Caco-2 (cell line): ENCODE measurements at regions not wholly inside any gene's neighbourhood (a gene's known extent, or its start where the extent isn't known, plus 50 kb on each side); places are given as distances from the start of the nearest gene placed in this dataset.
"Not testable (repeated sequence)": the region's sequence is repeated elsewhere in the genome, so short reads cannot be mapped to it uniquely, and the experiment has no call there.

Experiments used
- BruUV-seq: library from RNA; stranded (reverse); fragments of 400-500 nt; replicated peaks from 2 replicates; lab custom pipeline; 2021; lab: Mats Ljungman, UMichigan
- CTCF ChIA-PET: fragments of 300-600 bp; sonication (Branson Sonifier 250); formaldehyde crosslinking; loops from one replicate; lab custom pipeline; 2022; ENCODE audit warnings: antibody characterized with exemption; lab: Charles Lee
- POLR2A ChIA-PET: fragments of 300-600 bp; sonication (Branson Sonifier 250); formaldehyde crosslinking; loops from one replicate; lab custom pipeline; 2022; ENCODE audit warnings: antibody characterized with exemption; lab: Charles Lee
- DNase-seq, 2 experiments: peaks; one replicate each; pipeline versions ENCODE4 v3.0.0 to v3.0.0-alpha.2; 2020 to 2022
- H3K27me3 ChIP-seq: replicated peaks from 2 replicates; pipeline ENCODE4 v1.6.0; 2011; ENCODE audit warnings: low read length; ENCODE audit not compliant: control insufficient read depth, insufficient read depth
- H3K36me3 ChIP-seq: 2 replicates; pipeline ENCODE4 v1.5.1; 2011; ENCODE audit warnings: low read length; ENCODE audit not compliant: control insufficient read depth, insufficient read depth
- H3K4me1 ChIP-seq: fragments of 250-450 bp; sonication (Bioruptor Pico); 2 replicates; pipeline ENCODE4 v1.5.1; 2020; ENCODE audit warnings: mild to moderate bottlenecking
- H3K4me3 ChIP-seq: 2 replicates; pipeline ENCODE4 v1.5.1; 2011; ENCODE audit warnings: low read depth, mild to moderate bottlenecking, control low read depth, low read length
- H3K9me3 ChIP-seq: fragments of 250-450 bp; sonication (Bioruptor Pico); 2 replicates; pipeline ENCODE4 v1.5.1; 2020; ENCODE audit warnings: mild to moderate bottlenecking, moderate library complexity
- H3K27ac Mint-ChIP-seq: one replicate; pipeline ENCODE4 v1.8.0; 2022; ENCODE audit warnings: mixed read lengths; ENCODE audit not compliant: unreplicated experiment
- H3K27me3 Mint-ChIP-seq: one replicate; pipeline ENCODE4 v1.8.0; 2022; ENCODE audit warnings: mixed read lengths; ENCODE audit not compliant: insufficient read depth, unreplicated experiment
- H3K36me3 Mint-ChIP-seq: one replicate; pipeline ENCODE4 v1.8.0; 2022; ENCODE audit warnings: mild to moderate bottlenecking, mixed read lengths; ENCODE audit not compliant: insufficient read depth, unreplicated experiment
- H3K4me1 Mint-ChIP-seq: one replicate; pipeline ENCODE4 v1.8.0; 2022; ENCODE audit warnings: low read depth, mixed read lengths; ENCODE audit not compliant: unreplicated experiment
- H3K4me3 Mint-ChIP-seq: one replicate; pipeline ENCODE4 v1.8.0; 2022; ENCODE audit warnings: mild to moderate bottlenecking, moderate library complexity, mixed read lengths; ENCODE audit not compliant: unreplicated experiment
- H3K9me3 Mint-ChIP-seq: one replicate; pipeline ENCODE4 v1.8.0; 2022; ENCODE audit warnings: mixed read lengths; ENCODE audit not compliant: unreplicated experiment
- CTCF ChIP-seq, 2 experiments: fragments of 200-600 bp in 1 of 2; IDR thresholded peaks; 1 replicate in 1 of 2; 2 replicates in 1 of 2; pipeline versions ENCODE4 v1.5.1 to v1.8.0; 2011 to 2022; ENCODE audit warnings: antibody characterized with exemption in 1 of 2, control low read depth in 1 of 2, inconsistent platforms in 1 of 2, low read depth in 1 of 2, low read length in 1 of 2, mild to moderate bottlenecking in 1 of 2, moderate library complexity in 1 of 2; ENCODE audit not compliant: insufficient read depth in 1 of 2, severe bottlenecking in 1 of 2, unreplicated experiment in 1 of 2
- intact Hi-C: fragments of 100-400 bp; cut with micrococcal nuclease; formaldehyde crosslinking; loops from one replicate; pipeline ENCODE4 v1.10.0; 2022; ENCODE audit not compliant: unreplicated experiment

GRCh38 chr7:29649876-29650275 lies 86.2 kb downstream of the PRR15 start:
- H3K27me3 Mint-ChIP-seq = no peaks in the 10 kb centered on the region
- no peaks in the 10 kb centered on the region for H3K36me3 Mint-ChIP-seq
- H3K36me3 ChIP-seq = no peaks in the 10 kb centered on the region
- intact Hi-C loops = no loop called here
- H3K4me3 Mint-ChIP-seq = no peak overlapping the region
- H3K9me3 Mint-ChIP-seq = no peaks in the 10 kb centered on the region
- no peak for TF ChIP-seq CTCF (IDR thresholded peaks at IDR 0.05; ENCODE audit: insufficient read depth in 1 of 2, low read depth in 1 of 2, low read length in 1 of 2, severe bottlenecking in 1 of 2, unreplicated experiment in 1 of 2)
- peaks cover 4% of the 10 kb centered on the region; the same call in 1 of the 2 replicates for H3K4me1 ChIP-seq
- no peak for DNase-seq
- no peaks in the 10 kb centered on the region for H3K9me3 ChIP-seq
- no peak overlapping the region for H3K27ac Mint-ChIP-seq
- H3K4me3 ChIP-seq = no peak overlapping the region
- POLR2A ChIA-PET = no interaction called here
- H3K4me1 Mint-ChIP-seq = peaks cover 18% of the 10 kb centered on the region
- BruUV-seq = no TSS peak
- CTCF ChIA-PET = no interaction called here
- H3K27me3 ChIP-seq = no peaks in the 10 kb centered on the region

- BruUV-seq = no TSS peak
- H3K27me3 ChIP-seq = no peaks in the 10 kb centered on the region
Observed at GRCh38 chr7:29651477-29651876, 87.8 kb downstream of the PRR15 start.

GRCh38 chr7:29652556-29652955 lies 88.9 kb downstream of the PRR15 start:
- ChIA-PET POLR2A (no interaction called here), CTCF (no interaction called here)
- BruUV-seq = no TSS peak
- Histone ChIP-seq H3K4me3 (no peak overlapping the region), H3K27me3 (no peaks in the 10 kb centered on the region), H3K36me3 (no peaks in the 10 kb centered on the region), H3K4me1 (no peaks in the 10 kb centered on the region), H3K9me3 (no peaks in the 10 kb centered on the region)
- no peak overlapping the region for H3K4me3 Mint-ChIP-seq
- intact Hi-C loops = no loop called here
- no peaks in the 10 kb centered on the region for H3K9me3 Mint-ChIP-seq
- no peaks in the 10 kb centered on the region for H3K36me3 Mint-ChIP-seq
- H3K27me3 Mint-ChIP-seq = no peaks in the 10 kb centered on the region
- no peak overlapping the region for H3K27ac Mint-ChIP-seq
- no peak for TF ChIP-seq CTCF (IDR thresholded peaks at IDR 0.05; ENCODE audit: insufficient read depth in 1 of 2, low read depth in 1 of 2, low read length in 1 of 2, severe bottlenecking in 1 of 2, unreplicated experiment in 1 of 2)
- peaks cover 5% of the 10 kb centered on the region for H3K4me1 Mint-ChIP-seq
- DNase-seq = no peak

More at GRCh38 chr7:29651477-29651876, 87.8 kb downstream of the PRR15 start:
- no peaks in the 10 kb centered on the region for H3K27me3 Mint-ChIP-seq
- H3K36me3 ChIP-seq = no peaks in the 10 kb centered on the region
- CTCF ChIA-PET = no interaction called here
- intact Hi-C loops = no loop called here
- H3K36me3 Mint-ChIP-seq = no peaks in the 10 kb centered on the region
- no peak overlapping the region for H3K4me3 ChIP-seq
- no peaks in the 10 kb centered on the region for H3K9me3 Mint-ChIP-seq
- DNase-seq = no peak
- H3K9me3 ChIP-seq = no peaks in the 10 kb centered on the region
- H3K27ac Mint-ChIP-seq = no peak overlapping the region
- no peak for TF ChIP-seq CTCF (IDR thresholded peaks at IDR 0.05; ENCODE audit: insufficient read depth in 1 of 2, low read depth in 1 of 2, low read length in 1 of 2, severe bottlenecking in 1 of 2, unreplicated experiment in 1 of 2)
- H3K4me3 Mint-ChIP-seq = no peak overlapping the region
- POLR2A ChIA-PET = no interaction called here
- H3K4me1 ChIP-seq = no peaks in the 10 kb centered on the region
- peaks cover 16% of the 10 kb centered on the region for H3K4me1 Mint-ChIP-seq

GRCh38 chr7:29654340-29654739 lies 90.7 kb downstream of the PRR15 start:
- CTCF ChIA-PET = not testable (repeated sequence)

More at GRCh38 chr7:29654340-29654739, 90.7 kb downstream of the PRR15 start:
- POLR2A ChIA-PET, H3K4me3 ChIP-seq, H3K27ac Mint-ChIP-seq, H3K36me3 ChIP-seq, H3K9me3 ChIP-seq, H3K9me3 Mint-ChIP-seq, H3K4me1 Mint-ChIP-seq, DNase-seq, H3K4me3 Mint-ChIP-seq, H3K4me1 ChIP-seq, H3K36me3 Mint-ChIP-seq, H3K27me3 Mint-ChIP-seq, intact Hi-C loops, H3K27me3 ChIP-seq, BruUV-seq: not testable (repeated sequence)
